Activated gamma-delta T cell treated with Interleukin-2 at 50 U/mL for 16 hours (primary cell): ENCODE measurements at regions not wholly inside any gene's neighbourhood (a gene's known extent, or its start where the extent isn't known, plus 50 kb on each side); places are given as distances from the start of the nearest gene placed in this dataset.
"Not testable (repeated sequence)": the region's sequence is repeated elsewhere in the genome, so short reads cannot be mapped to it uniquely, and the experiment has no call there.

Source experiments
- DNase-seq: peaks from one replicate; pipeline ENCODE4 v3.0.0-alpha.2; 2020

DNA sequence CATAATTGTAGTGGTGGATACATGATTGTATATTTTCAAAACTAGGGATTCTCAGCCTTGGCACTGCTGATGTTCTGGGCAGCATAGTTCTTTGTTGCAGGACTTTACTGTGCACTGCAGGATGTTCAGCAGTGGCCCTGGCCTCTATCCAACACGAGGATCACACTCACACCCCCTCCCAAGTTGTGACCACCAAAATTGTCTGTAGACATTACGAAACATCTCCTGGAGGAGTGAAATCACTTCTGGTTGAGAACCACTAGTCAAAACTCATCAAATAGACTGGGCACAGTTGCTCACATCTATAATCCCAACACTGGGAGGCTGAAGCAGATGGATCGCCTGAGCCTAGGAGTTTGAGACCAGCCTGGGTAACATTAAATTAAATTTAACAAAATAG, 123.1 kb upstream of the CDYL start:
- no peak for DNase-seq

DNA sequence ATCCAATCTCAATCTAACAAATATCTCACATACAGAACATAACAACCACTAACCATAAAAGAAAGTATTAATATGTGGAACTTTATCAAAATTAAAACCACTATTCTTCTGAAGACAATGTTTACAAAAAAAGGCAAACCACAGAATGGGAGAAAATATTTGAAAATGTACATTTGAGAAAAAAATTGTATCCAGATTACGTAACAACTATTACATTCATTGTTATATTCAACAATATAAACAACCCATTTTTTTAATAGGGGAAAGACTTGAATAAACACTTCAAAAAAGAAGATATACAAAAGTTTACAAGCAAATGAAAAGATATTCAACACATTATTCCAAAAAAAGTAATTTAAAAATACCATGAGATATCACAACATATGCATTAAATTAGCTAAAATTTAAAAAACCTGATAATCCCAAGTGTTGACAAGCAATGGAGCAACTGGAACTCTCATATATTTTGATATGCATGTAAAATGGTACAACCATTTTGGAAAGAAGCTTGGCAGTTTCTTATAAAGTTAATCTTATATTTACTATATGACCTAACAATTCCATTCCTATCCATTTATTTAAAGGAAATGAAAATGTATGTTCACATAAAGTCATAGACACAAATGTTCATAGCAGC, 124.3 kb upstream of the CDYL start:
- no peak for DNase-seq

DNA sequence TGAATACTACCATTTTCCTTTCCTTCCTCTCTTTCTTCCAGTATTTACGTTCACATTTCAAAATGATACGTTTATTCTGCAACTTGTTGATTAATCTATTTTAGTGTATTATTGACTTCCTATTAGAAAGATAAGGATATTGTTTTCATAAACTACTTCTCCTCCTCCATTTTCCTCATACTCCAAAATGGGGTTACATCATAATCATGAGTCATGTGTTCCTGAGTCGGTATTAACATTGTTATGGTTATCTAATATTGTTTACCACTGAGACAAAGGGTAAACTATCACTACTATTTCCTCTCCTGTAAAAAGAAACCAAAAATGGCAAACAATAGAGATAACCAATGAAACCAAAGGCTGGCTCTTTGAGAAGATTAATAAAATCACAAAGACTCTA, 126.5 kb upstream of the CDYL start:
- DNase-seq = no peak

DNA sequence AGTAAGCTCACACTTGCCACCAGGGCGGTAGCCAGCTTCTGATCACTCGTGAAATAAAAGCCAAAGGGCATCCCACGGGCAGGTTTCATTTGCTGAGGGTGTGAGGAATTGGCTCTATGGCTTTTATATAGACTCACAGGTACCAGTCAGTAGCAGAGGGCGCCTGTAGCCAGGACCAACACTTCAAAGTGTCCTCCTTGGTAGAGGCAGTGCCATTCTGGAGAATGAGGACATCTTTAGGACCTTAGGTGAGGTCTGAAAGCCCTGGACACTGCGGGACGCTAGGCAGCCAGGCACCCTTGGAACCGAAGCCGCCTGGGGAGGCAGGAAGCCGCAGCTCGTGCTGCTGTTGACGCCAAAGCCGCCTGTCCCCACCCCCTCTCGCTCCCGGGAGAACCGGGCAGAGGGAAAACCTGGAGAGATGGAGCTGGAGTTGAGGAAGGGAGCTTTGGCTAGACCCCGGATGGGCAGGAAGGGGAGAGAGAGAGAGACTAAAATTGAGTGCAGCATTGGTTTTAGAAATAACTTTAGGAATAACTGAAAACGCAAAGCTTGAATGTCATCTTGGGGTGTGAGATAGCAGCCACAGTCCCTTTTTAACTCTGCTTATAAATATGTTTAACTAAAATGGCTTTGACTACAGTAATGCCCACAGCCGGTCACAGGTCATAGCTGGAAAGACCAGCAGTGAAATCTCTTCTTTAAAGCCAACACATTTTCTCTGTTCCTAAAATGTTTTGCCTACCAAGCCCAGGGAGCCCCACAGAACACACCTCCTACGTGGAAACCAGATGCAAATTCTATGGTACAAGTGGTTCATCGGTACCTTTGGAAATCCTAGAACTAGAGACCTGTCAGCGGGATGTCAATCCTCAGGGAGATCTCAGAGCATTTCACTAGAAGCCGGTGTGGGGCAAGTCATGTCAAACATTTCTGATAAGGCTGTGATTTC, 128.5 kb upstream of the CDYL start:
- DNase-seq = no peak

DNA sequence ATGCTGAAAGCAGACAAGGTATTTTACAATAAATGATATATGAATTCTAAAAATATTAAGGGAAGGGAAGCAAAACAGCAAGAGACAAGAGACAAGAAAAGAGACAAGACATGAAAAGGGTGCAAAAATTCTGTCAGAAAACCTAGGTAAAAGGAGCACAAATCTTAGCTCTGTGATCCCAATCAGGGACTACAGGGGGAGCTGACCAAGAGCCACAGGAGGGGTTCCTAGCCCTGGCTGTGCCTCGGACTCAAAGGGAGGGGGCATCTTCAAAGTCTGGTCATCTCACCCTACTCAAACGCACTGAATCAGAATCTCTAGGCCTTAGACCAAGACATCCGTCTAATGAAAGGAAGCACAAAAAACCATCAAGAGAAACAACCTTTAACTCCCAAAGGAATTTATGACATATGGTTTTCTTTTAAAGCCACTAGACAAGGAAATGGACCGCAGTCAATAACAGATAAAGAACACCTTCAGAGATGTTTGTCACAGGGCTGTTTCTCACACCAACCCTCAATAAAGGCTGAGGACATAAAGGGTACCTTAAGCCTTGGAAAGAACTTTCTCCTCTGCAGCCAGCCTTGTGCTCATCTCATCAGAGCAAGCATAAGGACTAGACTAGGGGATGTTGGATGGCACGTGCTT, 130.4 kb upstream of the CDYL start:
- DNase-seq = no peak

DNA sequence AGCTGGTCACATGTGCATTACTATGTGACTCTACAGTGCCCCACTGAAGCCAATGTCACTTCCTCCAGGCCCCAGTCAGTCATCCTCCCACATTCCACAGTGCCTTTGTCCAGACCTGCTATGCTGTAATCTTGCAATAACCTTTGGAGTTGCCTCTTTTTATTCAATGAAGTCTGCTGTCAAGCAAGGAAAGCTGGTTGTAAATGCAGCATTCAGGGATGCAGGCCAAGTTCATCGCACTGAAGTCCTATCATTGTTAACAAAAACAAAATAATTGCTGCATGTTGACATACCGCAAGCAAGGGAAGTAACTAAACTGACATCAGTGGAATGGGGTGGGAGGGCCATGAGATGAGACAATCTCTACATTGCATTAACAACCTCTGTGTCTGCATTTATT, 131.2 kb upstream of the CDYL start:
- no peak for DNase-seq

DNA sequence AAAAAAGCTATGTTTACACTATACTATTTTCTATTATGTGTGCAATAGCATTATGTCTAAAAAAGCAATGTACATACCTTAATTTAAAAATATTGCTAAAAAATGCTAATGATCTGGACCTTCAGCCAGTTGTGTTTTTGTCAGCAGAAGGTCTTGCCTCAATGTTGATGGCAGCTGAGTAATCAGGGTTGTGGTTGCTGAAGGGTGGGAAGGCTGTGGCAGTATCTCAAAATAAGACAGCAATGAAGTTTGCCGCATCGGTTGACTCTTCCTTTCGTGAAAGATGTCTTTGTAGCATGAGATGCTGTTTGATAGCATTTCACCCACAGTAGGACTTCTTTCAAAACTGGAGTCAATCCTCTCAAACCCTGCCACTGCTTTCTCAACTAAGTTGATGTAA, 134.7 kb upstream of the CDYL start:
- no peak for DNase-seq

DNA sequence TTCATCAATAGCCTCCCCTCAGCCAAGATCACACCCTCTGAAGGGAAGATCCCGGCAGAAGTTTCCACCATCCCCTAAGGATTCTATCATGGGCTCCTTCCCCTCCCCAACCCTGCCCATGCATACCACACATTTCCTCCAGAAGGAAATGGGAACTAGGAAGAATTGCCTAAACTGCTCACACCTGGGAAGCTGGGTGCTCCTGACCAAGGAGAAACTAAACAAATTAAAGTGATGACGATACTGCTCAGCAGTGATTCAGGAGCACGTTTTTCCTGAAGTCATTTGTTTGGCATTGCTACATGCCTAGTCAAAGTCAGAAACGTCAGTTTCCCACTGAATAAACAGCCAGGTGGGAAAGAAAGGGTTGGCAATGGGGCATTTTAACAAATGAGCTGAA, 136.1 kb upstream of the CDYL start:
- no peak for DNase-seq

DNA sequence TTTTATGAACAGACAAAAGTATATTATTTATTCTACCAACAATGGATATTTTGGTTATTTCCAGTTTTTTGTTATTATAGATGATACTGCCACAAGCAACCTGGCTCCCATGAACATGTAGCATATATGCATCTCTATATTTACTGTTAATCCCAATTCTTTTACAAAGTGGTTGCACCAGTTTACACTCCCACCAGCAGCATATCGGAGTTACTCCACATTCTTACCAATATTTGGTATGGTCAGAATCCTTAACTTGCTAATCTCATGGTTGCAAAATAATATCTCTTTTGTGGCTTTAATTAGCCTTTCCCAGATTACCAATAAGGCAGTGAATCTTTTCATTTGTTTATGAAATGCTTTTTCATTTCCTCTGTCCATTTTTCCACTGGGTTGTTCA, 137.6 kb upstream of the CDYL start:
- no peak for DNase-seq

DNA sequence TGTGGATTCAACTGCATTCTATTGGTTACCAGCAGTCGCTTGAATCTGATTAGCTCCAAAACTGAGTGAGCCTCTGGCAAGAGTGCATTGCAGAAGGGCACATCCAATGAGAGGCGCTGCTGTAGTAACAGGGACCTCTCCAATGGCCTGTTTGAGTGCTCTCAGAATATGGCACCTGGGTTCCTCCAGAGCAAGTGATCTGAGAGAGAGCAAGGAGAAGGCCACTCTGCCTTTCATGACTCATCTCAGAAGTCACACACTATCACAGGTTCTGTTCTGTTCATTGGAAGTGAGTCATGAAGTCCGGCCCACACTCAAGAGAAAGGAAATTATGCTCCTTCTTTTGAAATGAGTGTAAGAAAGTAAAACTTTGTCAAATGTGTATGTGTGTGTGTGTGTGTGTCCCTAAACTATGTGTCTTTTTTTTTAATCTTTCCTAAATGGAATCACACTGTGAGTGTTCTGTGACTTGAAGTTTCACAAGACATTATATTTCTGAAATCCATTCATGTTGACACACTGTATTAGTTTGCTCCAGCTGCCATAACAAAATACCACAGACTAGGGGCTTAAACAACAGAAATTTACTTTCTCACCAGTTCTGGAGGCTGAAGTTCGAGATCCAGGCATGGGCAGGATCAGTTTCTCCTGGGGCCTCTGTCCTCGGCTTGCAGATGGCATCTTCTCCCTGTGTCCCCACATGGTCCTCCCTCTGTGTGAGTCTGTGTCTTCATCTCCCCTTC, 138.3 kb upstream of the CDYL start:
- DNase-seq = no peak

DNA sequence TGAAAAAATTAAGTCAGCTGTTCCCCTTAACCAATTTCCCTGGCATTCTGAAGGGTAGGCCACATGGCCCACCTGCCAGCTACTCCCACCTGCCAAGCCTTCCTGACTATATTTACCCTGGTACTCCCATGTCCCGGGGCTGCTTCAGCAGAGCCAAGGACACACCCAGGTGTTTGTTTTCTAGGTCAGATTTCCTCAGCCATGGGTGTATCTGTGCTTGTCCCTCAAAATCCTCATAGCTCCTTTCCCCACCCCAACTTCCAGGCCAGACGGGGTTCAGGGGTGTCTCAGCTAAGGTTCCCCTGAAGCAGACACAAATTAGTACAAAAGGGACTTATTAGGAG, 139.4 kb upstream of the CDYL start:
- no peak for DNase-seq

DNA sequence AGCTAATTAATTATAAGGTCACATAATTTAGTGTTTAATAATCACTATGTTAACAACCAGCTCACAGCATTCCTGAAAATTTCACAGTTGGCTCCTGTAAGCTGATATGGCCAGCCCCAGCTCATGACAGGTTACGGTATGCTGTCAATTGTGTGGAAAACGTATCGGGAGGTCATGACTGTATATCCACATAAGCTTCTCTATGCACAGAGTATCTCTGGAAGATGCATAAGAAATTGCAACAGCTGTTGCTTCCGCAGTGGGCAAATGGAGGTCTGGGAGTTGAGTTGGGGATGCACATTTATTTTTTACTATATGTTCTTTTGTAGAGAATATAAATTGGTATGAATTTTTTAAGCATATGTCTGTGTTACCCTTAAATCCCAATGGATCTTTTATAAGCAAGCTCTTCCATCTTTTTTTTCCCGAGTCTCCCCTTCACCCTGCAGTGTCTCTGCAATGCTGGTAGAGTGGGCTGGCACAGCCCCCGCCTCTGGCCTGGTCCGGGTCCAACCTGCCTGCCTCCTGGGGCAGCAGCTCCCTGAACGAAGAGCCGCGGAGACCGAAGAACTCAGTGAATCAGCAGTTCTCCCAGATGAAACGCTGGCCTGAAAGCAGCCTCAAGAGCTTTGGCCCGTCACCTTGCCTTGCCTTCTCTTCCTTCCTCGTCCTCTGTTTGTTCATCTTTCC, 139.9 kb upstream of the CDYL start:
- no peak for DNase-seq

DNA sequence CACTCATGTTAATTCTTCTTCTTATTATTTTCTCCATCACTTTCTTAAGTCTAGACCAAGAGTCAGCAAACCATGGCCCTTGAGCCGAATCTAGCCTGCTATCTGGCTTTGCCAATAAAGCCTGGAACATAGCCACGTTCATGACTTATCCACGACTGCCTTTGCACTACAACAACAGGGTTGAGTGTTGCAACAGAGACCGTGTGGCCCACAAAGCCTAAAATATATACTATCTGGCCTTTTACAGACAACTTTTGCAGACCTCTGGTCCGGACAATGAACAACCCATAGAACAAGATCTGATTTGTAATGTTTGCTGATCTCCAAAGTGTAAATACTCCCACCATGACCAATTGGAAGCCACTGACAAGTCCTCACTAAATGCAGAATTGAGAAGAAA, 140.5 kb upstream of the CDYL start:
- no peak for DNase-seq

DNA sequence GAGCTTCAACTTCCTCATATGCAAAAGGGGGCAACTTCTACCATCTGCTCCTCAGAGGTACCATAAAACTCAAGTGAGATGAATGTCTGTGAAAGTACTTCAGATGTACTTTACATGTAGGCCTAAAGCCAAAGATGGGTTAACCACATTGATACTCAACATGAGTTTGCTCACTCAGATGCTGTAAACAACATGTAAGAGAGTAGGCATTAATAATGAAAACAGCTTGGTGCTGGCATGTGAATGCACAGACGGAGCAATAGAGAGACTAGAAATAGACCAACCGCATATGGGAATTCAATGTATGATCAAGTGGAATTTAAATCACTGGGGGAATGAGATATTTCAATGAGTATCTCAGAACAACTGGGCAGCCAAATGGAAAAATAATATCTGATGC, 143.8 kb upstream of the CDYL start:
- no peak for DNase-seq

DNA sequence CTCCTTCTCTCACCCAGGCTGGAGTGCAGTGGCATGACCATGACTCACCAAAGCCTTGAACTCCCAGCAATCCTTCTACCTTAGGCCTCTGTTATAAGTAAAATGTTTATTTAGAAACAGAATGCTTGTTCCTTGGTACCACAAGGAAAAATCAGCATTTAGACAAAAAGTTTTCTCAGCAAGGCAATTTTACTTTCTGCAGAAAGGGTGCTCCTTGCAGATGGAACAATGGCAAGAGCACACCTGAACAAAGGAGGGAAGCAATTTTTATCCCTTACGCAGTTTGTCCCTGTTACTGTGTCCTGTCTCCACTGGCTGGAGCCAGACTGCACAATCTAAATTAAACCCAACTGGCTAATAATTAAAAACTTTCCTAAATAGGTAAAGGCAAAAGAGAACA, 146.4 kb upstream of the CDYL start:
- not testable (repeated sequence) for DNase-seq

DNA sequence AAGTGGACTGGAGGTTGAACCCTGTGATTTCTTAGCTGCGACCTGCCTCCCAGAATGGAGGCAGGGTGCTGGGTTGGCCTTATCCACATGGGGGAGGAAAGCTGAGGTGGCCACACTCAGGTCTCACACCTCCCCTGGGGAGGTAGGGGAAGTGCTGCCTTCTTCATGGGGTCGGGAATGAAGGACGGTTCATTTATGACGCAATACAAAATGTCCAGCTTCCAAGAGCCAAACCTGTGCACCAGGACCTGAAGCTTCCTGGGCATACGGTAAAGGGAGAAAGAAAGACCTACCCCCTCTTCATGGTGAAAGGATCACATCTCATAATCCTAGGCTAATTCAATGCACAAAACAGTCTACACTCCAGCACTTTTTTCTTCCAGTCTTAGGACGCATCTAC, 150.6 kb upstream of the CDYL start:
- DNase-seq = no peak

DNA sequence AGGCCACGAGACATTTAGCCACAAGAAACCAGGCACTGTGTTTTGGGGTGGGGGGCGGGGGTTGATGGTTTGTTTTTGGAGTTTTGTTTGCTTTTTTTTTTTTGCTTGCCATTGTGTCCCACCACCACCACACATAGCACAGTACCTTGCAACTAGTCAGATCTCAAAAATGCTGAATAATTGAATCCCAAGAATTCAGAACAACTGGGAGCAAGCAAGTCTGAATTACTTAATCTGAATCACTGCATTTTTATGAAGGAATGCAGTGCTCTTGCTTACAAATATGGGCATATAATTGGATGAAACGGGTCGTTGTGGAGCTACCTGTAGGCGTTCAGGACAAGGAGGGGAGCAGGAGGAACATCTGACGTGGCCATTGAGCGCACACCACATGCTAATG, 151.5 kb upstream of the CDYL start:
- no peak for DNase-seq

DNA sequence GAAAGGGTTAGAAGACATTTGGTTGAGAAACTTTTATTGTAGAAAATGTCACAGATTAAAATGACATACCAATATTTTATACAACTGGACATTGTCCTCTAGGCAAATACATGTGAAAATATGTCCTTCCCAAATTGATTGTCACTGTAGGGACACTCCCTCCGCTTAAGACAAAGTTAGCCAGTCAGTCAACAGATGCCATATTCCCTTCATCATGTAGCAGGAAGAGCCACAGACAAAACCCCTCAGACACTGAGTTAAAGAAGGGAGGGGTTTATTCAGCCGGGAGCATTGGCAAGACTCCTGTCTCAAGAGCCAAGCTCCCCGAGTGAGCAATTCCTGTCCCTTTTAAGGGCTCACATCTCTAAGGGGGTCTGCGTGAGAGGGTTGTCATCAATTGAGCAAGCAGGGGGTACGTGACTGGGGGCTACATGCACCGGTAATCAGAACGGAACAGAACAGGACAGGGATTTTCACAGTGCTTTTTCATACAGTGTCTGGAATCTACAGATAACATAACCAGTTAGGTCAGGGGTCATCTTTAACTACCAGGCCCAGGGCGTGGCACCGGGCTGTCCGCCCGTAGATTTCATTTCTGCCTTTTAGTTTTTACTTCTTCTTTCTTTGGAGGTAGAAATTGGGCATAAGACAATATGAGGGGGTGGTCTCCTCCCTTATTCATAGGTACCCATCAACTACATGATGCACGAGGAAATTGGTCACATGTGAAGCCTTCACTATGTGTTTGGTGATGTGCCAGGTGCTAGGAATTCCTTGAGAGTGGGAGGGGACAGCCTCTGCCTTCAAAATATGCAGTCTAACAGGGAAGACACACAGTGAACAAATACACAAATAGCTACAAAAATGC, 155.7 kb upstream of the CDYL start:
- DNase-seq = no peak

DNA sequence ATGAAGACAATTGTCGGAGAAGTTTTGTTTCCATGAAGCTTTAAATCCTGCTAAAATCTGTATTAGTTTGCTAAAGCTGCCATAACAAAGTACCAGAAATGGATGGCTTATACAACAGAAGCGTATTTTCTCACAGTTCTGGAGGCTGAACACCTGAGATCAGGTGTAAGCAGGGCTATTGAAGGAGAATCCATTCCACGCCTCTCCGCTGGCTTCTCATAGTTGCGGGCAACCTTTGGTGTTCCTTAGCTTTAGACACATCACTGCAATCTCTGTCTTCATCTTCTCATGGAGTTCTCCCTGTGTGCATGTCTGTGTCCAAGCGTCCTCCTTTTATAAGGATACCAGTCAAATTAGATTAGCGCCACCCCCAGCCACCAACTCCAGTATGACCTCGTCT, 159.9 kb upstream of the CDYL start:
- DNase-seq = no peak

DNA sequence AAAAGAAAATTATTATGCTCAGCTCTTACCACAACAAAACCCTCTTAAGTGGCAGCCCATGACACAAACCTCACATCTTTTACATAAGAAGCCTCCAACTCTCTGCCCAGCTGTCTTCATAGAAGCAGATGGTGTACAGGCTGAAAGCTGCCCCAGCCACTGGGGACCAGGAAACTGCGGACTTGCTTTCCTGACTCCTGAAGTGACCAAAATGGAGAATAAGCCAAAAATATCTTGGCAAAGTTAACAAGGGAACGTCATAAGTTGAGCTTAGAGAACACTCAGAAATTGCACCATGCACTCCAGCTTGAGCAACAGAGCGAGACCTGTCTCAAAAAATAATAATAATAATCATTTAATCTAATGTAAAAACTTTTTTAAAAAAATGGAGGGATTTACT, 160.3 kb upstream of the CDYL start:
- DNase-seq = no peak

DNA sequence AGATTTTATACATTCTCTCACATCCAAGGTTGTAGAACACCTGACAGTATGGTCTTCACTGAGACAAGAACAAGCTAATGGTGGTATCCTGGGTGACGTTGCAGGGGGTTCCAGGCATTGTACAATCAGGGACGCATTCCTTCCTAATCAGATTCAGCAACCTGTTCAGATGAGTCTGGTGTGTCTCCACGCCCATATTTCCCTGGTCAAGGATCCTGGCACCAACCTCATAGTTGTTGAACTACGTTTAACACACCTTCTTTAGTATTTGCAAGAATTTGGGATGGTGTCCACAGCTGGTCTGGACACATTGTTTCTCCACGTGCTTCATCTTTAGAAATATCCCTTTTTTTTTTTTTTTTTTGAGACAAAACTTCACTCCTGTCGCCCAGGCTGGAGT, 161.0 kb upstream of the CDYL start:
- DNase-seq = no peak

DNA sequence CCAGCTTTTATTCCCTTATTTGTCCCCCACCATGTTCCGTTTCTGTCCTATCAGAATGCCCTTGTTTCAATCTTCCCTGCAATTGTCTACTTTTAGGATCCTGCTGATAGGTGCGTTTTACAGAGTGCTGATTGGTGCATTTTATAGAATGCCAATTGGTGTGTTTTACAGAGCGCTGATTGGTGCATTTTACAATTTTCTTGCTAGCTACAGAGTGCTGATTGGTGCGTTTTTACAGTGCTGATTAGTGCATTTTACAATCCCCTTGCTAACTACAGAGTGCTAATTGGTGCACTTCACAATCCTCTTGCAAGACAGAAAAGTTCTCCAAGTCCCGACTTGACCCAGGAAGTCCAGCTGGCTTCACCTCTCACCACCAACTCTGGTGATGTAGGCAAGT, 161.6 kb upstream of the CDYL start:
- no peak for DNase-seq
